RWPE1 (cell line): ENCODE measurements at regions not wholly inside any gene's neighbourhood (a gene's known extent, or its start where the extent isn't known, plus 50 kb on each side); places are given as distances from the start of the nearest gene placed in this dataset.

ENCODE experiments used
- CTCF ChIA-PET: fragments of 350-600 bp; sonication (Branson Sonifier 250); formaldehyde crosslinking; extraction: SDS; loops from one replicate; lab custom pipeline; 2021; lab: Yijun Ruan, JAX
- POLR2A ChIA-PET: fragments of 400-600 bp; formaldehyde crosslinking; extraction: SDS; loops from one replicate; lab custom pipeline; 2020; ENCODE audit warnings: antibody characterized with exemption; ENCODE audit not compliant: low non-redundant PET; lab: Yijun Ruan, JAX
- DNase-seq: peaks from one replicate; pipeline ENCODE4 v3.0.0; 2012; ENCODE audit warnings: low spot score
- H3K27ac ChIP-seq: fragments of 450-650 bp; 2 replicates; pipeline ENCODE4 v1.5.1; 2017
- TF ChIP-seq, protein P1 (sequence below): fragments of 450-650 bp; conservative IDR thresholded peaks from 2 replicates; pipeline ENCODE4 v1.5.1; 2017; ENCODE audit warnings: low read depth, mild to moderate bottlenecking

DNA sequence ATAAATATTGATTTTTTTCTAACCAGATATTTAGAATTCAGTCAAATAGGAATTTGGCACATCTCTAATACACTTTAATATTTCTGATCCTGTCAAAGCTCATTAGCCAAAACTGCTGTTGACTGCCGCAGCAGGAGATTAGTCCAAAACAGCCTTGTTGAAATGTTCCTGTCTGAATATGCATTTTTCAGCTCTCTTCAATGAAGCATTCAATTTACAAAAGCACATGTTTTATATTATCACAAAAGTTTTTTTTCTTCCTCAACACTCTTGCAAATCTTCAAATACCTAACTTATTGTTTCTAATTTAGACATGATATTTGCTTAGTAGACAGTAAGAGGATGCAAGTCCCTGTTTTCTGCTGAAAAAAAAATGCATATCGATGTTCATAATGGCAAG is 140.9 kb downstream of the SPATA18 start:
- TF ChIP-seq, protein P1, sequence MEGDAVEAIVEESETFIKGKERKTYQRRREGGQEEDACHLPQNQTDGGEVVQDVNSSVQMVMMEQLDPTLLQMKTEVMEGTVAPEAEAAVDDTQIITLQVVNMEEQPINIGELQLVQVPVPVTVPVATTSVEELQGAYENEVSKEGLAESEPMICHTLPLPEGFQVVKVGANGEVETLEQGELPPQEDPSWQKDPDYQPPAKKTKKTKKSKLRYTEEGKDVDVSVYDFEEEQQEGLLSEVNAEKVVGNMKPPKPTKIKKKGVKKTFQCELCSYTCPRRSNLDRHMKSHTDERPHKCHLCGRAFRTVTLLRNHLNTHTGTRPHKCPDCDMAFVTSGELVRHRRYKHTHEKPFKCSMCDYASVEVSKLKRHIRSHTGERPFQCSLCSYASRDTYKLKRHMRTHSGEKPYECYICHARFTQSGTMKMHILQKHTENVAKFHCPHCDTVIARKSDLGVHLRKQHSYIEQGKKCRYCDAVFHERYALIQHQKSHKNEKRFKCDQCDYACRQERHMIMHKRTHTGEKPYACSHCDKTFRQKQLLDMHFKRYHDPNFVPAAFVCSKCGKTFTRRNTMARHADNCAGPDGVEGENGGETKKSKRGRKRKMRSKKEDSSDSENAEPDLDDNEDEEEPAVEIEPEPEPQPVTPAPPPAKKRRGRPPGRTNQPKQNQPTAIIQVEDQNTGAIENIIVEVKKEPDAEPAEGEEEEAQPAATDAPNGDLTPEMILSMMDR: no peak
- CTCF ChIA-PET: no interaction called here
- no peak for DNase-seq
- no peak overlapping the region for H3K27ac ChIP-seq
- POLR2A ChIA-PET: no interaction called here

DNA sequence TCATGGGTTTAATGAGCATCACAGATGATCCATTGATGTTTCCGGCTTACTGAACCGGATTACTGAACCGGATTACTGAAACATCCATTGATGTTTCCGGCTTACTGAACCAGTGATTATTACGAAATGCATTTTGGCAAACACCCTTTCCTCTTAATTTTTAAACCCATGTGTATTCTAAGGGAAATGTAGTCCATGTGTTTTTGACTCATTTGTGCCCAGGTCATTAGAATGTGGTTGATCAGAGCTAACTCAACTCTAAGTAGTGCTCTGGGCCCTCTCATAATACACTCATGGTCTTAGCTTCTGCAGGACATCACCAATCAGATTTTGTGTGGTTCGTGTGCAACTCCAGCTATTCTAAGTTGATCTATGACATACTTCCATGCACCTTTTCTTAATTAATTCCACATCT is 141.6 kb downstream of the SPATA18 start:
- POLR2A ChIA-PET: no interaction called here
- CTCF ChIA-PET: no interaction called here
- TF ChIP-seq, protein P1: no peak
- H3K27ac ChIP-seq: no peak overlapping the region
- DNase-seq: no peak

DNA sequence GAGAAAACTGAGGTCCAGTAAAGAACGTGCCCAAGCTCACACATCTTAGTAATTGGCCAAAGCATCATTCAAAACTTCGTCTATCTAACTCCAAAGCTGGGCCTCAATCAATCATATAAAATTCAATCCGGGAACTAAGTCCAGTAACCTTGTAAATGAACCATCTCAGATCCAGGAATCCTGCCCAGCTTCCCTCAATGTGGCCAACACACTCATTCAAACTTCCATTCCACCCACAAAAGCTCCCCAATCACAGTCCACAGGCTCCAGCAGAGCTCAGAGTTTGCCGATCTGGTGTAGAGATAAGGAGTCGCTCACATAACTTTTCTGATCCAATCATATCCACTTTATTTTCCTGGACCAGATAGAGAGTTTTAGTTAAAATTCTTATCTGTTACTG is 144.8 kb downstream of the SPATA18 start:
- ChIA-PET POLR2A (no interaction called here), CTCF (no interaction called here)
- TF ChIP-seq, protein P1: no peak

DNA sequence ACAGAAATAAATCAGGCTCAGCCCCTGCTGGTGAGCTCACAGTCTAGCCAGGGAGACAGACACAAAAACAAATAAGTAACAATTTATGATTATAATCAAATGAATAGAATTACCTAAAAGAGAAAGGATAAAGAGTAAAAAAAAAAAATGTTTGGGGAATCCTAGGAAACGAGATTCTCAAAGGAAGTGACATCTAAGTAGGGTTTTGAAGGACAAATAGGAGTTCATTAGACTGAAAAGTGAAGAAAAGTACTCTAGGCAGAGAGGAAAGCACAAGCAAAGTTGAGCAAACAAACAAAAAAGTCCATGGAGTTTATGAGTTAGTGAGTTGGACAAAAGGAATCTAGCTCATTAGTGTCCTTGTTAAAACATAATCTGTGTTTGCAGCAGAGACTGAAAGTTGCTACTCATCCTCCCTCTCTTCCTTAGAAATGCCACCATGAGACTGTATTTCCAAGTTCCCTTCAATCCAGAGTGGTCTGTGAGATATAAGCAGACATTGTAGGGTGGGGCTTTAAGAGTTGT is 145.6 kb downstream of the SPATA18 start:
- no peak overlapping the region for H3K27ac ChIP-seq
- TF ChIP-seq, protein P1: no peak
- ChIA-PET CTCF (interaction anchor here (0.5 kb wide), 1 partner anchor 24 kb away, joined by 3 read pairs; no protein-coding TSS in a partner anchor), POLR2A (no interaction called here)
- no peak for DNase-seq

More for the DNA sequence above, 144.8 kb downstream of the SPATA18 start:
- DNase-seq: no peak
- no peak overlapping the region for H3K27ac ChIP-seq

DNA sequence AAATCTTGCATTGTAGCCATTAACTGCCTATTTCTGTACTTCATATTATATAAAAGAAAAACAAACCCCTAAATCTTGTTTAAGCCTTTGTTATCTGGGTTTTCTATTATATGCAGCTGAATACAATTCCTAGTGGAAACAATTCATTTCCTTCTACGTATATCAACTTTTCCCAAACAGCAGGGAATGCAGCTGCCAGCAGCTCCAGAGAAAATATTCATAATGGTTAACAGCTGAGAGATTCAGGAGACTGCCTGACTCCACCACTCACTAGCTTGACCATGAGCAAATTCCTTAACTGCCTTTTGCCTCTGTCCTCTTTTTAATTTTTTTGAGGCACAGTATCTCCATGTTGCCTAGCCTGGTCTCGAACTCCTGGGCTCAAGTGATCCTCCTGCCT is 146.2 kb downstream of the SPATA18 start:
- ChIA-PET POLR2A (no interaction called here), CTCF (interaction anchor here (0.5 kb wide), 1 partner anchor 25 kb away, joined by 3 read pairs; no protein-coding TSS in a partner anchor)
- DNase-seq: no peak
- TF ChIP-seq, protein P1: no peak
- H3K27ac ChIP-seq: no peak overlapping the region

DNA sequence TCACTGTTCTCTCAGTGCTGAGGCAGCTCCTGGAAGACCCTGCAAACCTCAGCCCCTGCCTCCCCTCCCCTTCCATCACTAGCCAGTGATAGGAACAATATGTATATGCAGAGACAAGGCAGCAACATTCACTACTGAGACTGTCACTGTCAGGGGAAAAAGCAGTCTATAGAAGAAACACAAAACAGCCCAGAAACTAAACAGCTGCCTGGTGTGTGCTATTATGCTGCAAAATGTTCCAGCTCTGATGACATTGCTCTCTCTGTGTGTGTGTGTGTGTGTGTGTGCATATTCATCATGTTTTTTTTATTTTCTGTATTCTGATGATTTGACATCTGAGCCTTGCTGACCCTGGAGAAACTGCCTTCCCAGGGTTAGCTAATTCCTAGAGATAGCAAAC is 147.2 kb downstream of the SPATA18 start:
- TF ChIP-seq, protein P1: no peak
- no peak overlapping the region for H3K27ac ChIP-seq
- no peak for DNase-seq
- POLR2A ChIA-PET: no interaction called here
- CTCF ChIA-PET: interaction anchor here (0.5 to 0.6 kb wide), 2 partner anchors 57 to 325 kb away, joined by 3 to 4 read pairs; no protein-coding TSS in a partner anchor
